ENCODE measurements at regions not wholly inside any gene's neighbourhood (a gene's known extent, or its start where the extent isn't known, plus 50 kb on each side); places are given as distances from the start of the nearest gene placed in this dataset.

- TF ChIP-seq CTCF (IDR thresholded peaks at IDR 0.05; ENCODE audit: borderline replicate concordance, extremely low read depth, low read length, poor library complexity, severe bottlenecking) (no peak), EZH2 (IDR thresholded peaks at IDR 0.05; ENCODE audit: borderline replicate concordance, low read depth, low read length, severe bottlenecking) (no peak)
Measured at GRCh38 chr12:28937196-28937595, 211.9 kb upstream of the FAR2 start.
